ENCODE measurements at regions not wholly inside any gene's neighbourhood (a gene's known extent, or its start where the extent isn't known, plus 50 kb on each side); places are given as distances from the start of the nearest gene placed in this dataset.

DNA sequence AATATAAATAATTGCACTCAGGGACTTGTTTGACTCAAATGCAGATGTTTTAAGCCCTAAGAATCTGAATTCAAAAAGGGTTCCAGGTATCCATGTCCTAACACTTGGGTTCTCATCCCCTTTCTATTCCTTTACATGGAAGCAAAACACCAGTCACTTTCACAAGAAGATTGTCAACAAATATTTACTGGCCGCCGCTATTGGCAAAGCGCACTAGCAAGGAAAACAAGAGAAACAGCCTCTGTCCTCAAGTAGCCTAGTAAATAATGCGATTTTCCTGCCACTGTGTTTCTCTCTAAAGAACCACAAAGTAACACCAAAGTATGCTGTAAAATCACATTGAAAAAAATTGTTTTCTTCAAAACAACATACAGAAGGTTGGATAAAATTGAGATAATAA, 66.7 kb upstream of the EZH2 start:
- H3K27me3 ChIP-seq = no peaks in the 10 kb centered on the region
- H3K36me3 ChIP-seq = no peaks in the 10 kb centered on the region
- no peak overlapping the region for H3K27ac ChIP-seq
- H3K4me3 ChIP-seq = no peak overlapping the region
- DNase-seq = no peak
- H3K4me1 ChIP-seq = no peaks in the 10 kb centered on the region
- intact Hi-C loops (cut with DNase I; ENCODE audit: low total_unique reads) = no loop called here
- H3K9me3 ChIP-seq = no peaks in the 10 kb centered on the region
- TF ChIP-seq, protein P1, sequence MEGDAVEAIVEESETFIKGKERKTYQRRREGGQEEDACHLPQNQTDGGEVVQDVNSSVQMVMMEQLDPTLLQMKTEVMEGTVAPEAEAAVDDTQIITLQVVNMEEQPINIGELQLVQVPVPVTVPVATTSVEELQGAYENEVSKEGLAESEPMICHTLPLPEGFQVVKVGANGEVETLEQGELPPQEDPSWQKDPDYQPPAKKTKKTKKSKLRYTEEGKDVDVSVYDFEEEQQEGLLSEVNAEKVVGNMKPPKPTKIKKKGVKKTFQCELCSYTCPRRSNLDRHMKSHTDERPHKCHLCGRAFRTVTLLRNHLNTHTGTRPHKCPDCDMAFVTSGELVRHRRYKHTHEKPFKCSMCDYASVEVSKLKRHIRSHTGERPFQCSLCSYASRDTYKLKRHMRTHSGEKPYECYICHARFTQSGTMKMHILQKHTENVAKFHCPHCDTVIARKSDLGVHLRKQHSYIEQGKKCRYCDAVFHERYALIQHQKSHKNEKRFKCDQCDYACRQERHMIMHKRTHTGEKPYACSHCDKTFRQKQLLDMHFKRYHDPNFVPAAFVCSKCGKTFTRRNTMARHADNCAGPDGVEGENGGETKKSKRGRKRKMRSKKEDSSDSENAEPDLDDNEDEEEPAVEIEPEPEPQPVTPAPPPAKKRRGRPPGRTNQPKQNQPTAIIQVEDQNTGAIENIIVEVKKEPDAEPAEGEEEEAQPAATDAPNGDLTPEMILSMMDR (IDR thresholded peaks at IDR 0.05) = no peak
- TF ChIP-seq POLR2A (IDR thresholded peaks at IDR 0.05) = no peak

DNA sequence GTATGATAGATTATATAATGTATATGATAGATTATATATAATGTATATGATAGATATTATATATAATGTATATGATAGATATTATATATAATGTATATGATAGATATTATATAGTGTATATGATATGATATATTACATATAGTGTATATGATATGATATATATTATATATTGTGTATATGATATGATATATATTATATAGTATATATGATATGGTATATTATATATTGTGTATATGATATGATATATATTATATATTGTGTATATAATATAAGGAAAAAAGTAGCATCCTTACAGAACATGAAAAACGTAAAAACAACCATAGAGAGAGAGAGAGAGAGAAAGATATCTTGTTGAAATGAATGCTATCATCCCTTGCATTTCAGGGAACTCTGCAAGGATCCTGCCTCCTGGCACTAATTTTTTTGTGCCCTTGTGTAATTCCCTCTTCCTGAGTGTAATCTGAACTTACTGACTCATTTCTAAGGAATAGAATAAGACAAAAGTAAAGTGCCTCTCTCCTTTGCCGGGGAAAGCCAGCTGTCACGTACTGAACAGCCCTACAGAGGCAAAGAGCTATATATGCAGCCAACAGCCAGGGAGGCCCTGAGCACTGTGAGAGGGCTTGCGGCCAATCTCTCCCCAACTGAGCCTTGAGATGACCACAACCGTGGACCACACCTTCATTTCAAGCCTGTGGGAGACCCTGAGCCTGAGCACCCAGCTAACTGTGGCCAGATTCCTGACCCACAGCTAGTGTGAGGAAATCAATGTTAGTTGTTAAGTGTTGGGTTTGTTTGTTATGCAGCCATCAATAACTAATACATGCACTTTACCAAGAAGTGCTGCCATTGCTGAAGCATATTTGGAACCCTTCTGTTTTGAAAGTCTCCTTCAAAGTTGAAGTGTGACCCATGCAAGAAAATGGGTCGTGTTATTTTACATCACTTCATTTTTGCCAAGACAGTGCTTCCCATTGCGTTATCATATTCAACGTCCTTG, 61.1 kb upstream of the EZH2 start:
- DNase-seq = no peak
- intact Hi-C loops (cut with DNase I; ENCODE audit: low total_unique reads) = no loop called here
- H3K4me3 ChIP-seq = no peak overlapping the region
- H3K9me3 ChIP-seq = no peaks in the 10 kb centered on the region
- no peaks in the 10 kb centered on the region for H3K36me3 ChIP-seq
- TF ChIP-seq POLR2A (IDR thresholded peaks at IDR 0.05) = no peak
- TF ChIP-seq, protein P1 (IDR thresholded peaks at IDR 0.05) = no peak
- no peak overlapping the region for H3K27ac ChIP-seq
- H3K27me3 ChIP-seq = no peaks in the 10 kb centered on the region
- no peaks in the 10 kb centered on the region for H3K4me1 ChIP-seq

DNA sequence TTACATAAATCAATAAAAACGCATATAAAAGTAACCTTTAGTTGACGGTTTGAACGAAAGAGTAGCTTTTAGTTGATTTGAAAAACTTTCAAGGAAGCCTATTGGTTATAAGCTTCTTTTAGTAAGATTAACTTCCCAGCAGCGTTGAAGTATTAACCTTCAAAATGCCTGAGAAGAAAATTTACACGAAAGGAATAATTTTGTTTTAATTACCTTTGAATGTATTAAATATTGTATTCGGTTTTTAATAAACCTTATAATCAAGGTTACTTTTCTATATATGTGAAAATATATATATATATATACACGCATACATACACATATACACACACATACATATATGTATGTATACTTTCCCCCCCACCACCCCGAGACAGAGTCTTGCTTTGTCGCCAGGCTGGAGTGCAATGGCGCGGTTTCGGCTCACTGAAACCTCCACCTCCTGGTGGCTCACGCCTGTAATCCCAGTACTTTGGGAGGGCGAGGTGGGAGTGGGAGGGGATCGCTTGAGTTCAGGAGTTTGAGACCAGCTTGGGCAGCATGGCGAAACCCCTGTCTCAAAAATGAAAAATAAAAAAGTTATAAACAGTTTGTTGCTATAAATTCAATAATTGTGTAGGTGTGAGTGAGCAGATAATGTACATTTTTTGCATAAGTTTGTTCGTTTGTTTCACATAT, 57.6 kb upstream of the EZH2 start:
- TF ChIP-seq POLR2A (IDR thresholded peaks at IDR 0.05) = no peak
- TF ChIP-seq, protein P1 (IDR thresholded peaks at IDR 0.05) = peak in 3 of 4 experiments; percentile 23 to 33 (median 27)
- no peaks in the 10 kb centered on the region for H3K9me3 ChIP-seq
- intact Hi-C loops (cut with DNase I; ENCODE audit: low total_unique reads) = no loop called here
- no peaks in the 10 kb centered on the region for H3K36me3 ChIP-seq
- H3K4me3 ChIP-seq = peak overlapping the region; percentile 62 to 81
- H3K4me1 ChIP-seq = no peaks in the 10 kb centered on the region
- no peaks in the 10 kb centered on the region for H3K27me3 ChIP-seq
- peak; percentile 27 to 42 for DNase-seq
- H3K27ac ChIP-seq = peak overlapping the region; percentile 89 to 90

DNA sequence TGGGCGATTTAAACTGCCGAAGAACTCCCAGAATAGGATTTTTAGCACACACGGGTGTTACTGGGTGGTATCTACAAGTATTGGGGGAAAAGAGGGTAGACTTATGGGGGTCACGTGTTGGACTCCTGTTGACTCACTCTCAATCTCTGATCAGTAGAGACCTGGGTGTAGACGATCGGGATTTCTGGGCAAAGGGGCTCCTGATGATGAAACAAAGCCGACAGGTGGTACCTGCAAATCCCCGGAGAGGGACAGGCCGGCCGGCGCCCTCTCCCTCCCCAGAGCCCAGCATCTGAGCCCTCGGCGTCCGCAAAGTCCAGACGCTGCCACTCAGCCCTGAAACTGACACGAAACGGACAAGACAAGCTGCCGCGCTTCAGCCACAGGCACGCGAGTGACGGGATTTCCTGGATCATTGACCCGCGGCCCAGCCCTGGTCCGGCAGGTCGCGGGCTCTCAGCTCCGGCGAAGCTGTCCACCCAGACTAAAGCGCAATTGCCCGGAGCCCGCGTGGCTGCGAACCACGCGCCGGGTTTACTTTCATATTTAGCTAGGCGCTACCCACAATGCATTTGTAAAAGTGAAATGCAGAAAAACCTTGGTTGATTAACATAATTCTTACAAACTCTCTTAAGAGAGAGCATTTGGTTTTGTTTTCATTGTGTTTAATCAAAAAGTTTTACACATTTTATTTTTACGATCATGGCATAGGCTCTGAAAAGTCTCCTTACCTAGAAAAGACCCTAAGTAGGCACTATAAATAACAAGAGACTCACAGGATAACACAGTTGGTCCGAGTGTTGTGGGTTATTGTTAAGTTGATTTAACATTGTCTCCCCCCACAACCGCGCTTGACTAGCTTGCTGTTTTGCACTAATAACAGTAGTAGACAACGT, 56.9 kb upstream of the EZH2 start:
- peak overlapping the region; percentile 62 to 81 for H3K4me3 ChIP-seq
- peak in 1 of 2 donors; percentile 19 for TF ChIP-seq POLR2A (IDR thresholded peaks at IDR 0.05)
- TF ChIP-seq, protein P1 (IDR thresholded peaks at IDR 0.05) = peak in 1 of 4 experiments; percentile 2
- DNase-seq = peak; percentile 78 to 79
- no peaks in the 10 kb centered on the region for H3K36me3 ChIP-seq
- peak overlapping the region; percentile 89 to 90 for H3K27ac ChIP-seq
- H3K9me3 ChIP-seq = no peaks in the 10 kb centered on the region
- no peaks in the 10 kb centered on the region for H3K4me1 ChIP-seq
- no peaks in the 10 kb centered on the region for H3K27me3 ChIP-seq
- intact Hi-C loops (cut with DNase I; ENCODE audit: low total_unique reads) = no loop called here
